HG03521 (cell line): ENCODE measurements at regions not wholly inside any gene's neighbourhood (a gene's known extent, or its start where the extent isn't known, plus 50 kb on each side); places are given as distances from the start of the nearest gene placed in this dataset.
"Not testable (repeated sequence)": the region's sequence is repeated elsewhere in the genome, so short reads cannot be mapped to it uniquely, and the experiment has no call there.

Experiments
- ATAC-seq: cut with Tn5 transposase; IDR thresholded peaks from one replicate; pipeline ENCODE4 v1.9.1; 2021; ENCODE audit warnings: mild to moderate bottlenecking, moderate library complexity; ENCODE audit not compliant: unreplicated experiment

- ATAC-seq: no peak
Measured at GRCh38 chr7:126178865-126179264, 1073.9 kb downstream of the GRM8 start.

- no peak for ATAC-seq
Measured at GRCh38 chr7:126177782-126178181, 1075.0 kb downstream of the GRM8 start.

- ATAC-seq: no peak
Measured at GRCh38 chr7:126166645-126167044, 1086.1 kb downstream of the GRM8 start.

GRCh38 chr7:126163647-126164046 lies 1089.1 kb downstream of the GRM8 start:
- ATAC-seq: no peak

- ATAC-seq: no peak
Measured at GRCh38 chr7:126157391-126157790, 1095.3 kb downstream of the GRM8 start.

- no peak for ATAC-seq
Measured at GRCh38 chr7:126150278-126150958, 1102.3 kb downstream of the GRM8 start.

- no peak for ATAC-seq
Measured at GRCh38 chr7:126140858-126141466, 1111.8 kb downstream of the GRM8 start.

- no peak for ATAC-seq
Measured at GRCh38 chr7:126119981-126120380, 1132.8 kb downstream of the GRM8 start.

GRCh38 chr7:126103582-126103981 lies 1149.2 kb downstream of the GRM8 start:
- no peak for ATAC-seq

GRCh38 chr7:126083014-126083413 lies 1153.4 kb upstream of the POT1 start:
- ATAC-seq: no peak

- no peak for ATAC-seq
Measured at GRCh38 chr7:126079581-126079980, 1150.0 kb upstream of the POT1 start.

GRCh38 chr7:126079151-126079550 lies 1149.5 kb upstream of the POT1 start:
- ATAC-seq: no peak

GRCh38 chr7:126065766-126066165 lies 1136.1 kb upstream of the POT1 start:
- ATAC-seq: no peak

- ATAC-seq: no peak
Measured at GRCh38 chr7:126057979-126058378, 1128.4 kb upstream of the POT1 start.

GRCh38 chr7:126056613-126057012 lies 1127.0 kb upstream of the POT1 start:
- not testable (repeated sequence) for ATAC-seq

GRCh38 chr7:126052229-126052628 lies 1122.6 kb upstream of the POT1 start:
- ATAC-seq: no peak

GRCh38 chr7:126044662-126045061 lies 1115.0 kb upstream of the POT1 start:
- ATAC-seq: no peak

- no peak for ATAC-seq
Measured at GRCh38 chr7:126041472-126041871, 1111.8 kb upstream of the POT1 start.

- ATAC-seq: no peak
Measured at GRCh38 chr7:126040114-126041045, 1110.8 kb upstream of the POT1 start.

GRCh38 chr7:126026421-126027088 lies 1096.9 kb upstream of the POT1 start:
- ATAC-seq: no peak

- ATAC-seq: no peak
Measured at GRCh38 chr7:126022452-126022851, 1092.8 kb upstream of the POT1 start.
